Activated CD4-positive, alpha-beta T cell treated with anti-CD3 and anti-CD28 coated beads, Interleukin-2, amount 10 ng/mL, durations not matched to agents 24 days and 14 days (primary cell): ENCODE measurements at regions not wholly inside any gene's neighbourhood (a gene's known extent, or its start where the extent isn't known, plus 50 kb on each side); places are given as distances from the start of the nearest gene placed in this dataset.
"Not testable (repeated sequence)": the region's sequence is repeated elsewhere in the genome, so short reads cannot be mapped to it uniquely, and the experiment has no call there.

Experiments used
- DNase-seq: peaks from one replicate; pipeline ENCODE4 v3.0.0; 2022
- H3K27ac Mint-ChIP-seq: one replicate; pipeline ENCODE4 v1.8.0; 2022; ENCODE audit warnings: mild to moderate bottlenecking, mixed read lengths
- H3K27me3 Mint-ChIP-seq: one replicate; pipeline ENCODE4 v1.8.0; 2022; ENCODE audit warnings: mixed read lengths
- H3K36me3 Mint-ChIP-seq: one replicate; pipeline ENCODE4 v1.8.0; 2022; ENCODE audit warnings: low read depth, mild to moderate bottlenecking, mixed read lengths
- H3K4me1 Mint-ChIP-seq: one replicate; pipeline ENCODE4 v1.8.0; 2021; ENCODE audit warnings: mixed read lengths
- H3K4me3 Mint-ChIP-seq: one replicate; pipeline ENCODE4 v1.8.0; 2022; ENCODE audit warnings: mild to moderate bottlenecking, moderate library complexity, mixed read lengths
- H3K9me3 Mint-ChIP-seq: one replicate; pipeline ENCODE4 v1.8.0; 2021; ENCODE audit warnings: mixed read lengths
- intact Hi-C: fragments of 100-400 bp; cut with micrococcal nuclease; formaldehyde crosslinking; loops from one replicate; pipeline ENCODE4 v1.15.1; 2023

GRCh38 chr5:71771191-71771590 is 52.1 kb downstream of the CARTPT start:
- intact Hi-C loops = no loop called here
- no peak for DNase-seq
- peaks cover 38% of the 10 kb centered on the region for H3K27me3 Mint-ChIP-seq
- no peaks in the 10 kb centered on the region for H3K36me3 Mint-ChIP-seq
- H3K4me3 Mint-ChIP-seq = no peak overlapping the region
- H3K27ac Mint-ChIP-seq = no peak overlapping the region
- peaks cover 2% of the 10 kb centered on the region for H3K4me1 Mint-ChIP-seq
- no peaks in the 10 kb centered on the region for H3K9me3 Mint-ChIP-seq

- no peaks in the 10 kb centered on the region for H3K36me3 Mint-ChIP-seq
- intact Hi-C loops = no loop called here
- DNase-seq = no peak
- no peaks in the 10 kb centered on the region for H3K9me3 Mint-ChIP-seq
- H3K27ac Mint-ChIP-seq = no peak overlapping the region
- H3K27me3 Mint-ChIP-seq = peaks cover 18% of the 10 kb centered on the region
- peaks cover 12% of the 10 kb centered on the region for H3K4me1 Mint-ChIP-seq
- H3K4me3 Mint-ChIP-seq = no peak overlapping the region
Measured at GRCh38 chr5:71778678-71779276, 59.7 kb downstream of the CARTPT start.

- Mint-ChIP-seq H3K27ac (no peak overlapping the region), H3K27me3 (peaks cover 14% of the 10 kb centered on the region), H3K9me3 (no peaks in the 10 kb centered on the region), H3K4me1 (peaks cover 15% of the 10 kb centered on the region), H3K4me3 (no peak overlapping the region), H3K36me3 (no peaks in the 10 kb centered on the region)
- no peak for DNase-seq
- intact Hi-C loops = no loop called here
Measured at GRCh38 chr5:71780597-71780996, 61.5 kb downstream of the CARTPT start.

GRCh38 chr5:71782393-71782770 is 63.3 kb downstream of the CARTPT start:
- Mint-ChIP-seq H3K4me3 (peak overlapping the region; percentile 16), H3K27ac (no peak overlapping the region), H3K27me3 (peaks cover 10% of the 10 kb centered on the region), H3K36me3 (no peaks in the 10 kb centered on the region), H3K4me1 (peaks cover 15% of the 10 kb centered on the region), H3K9me3 (no peaks in the 10 kb centered on the region)
- DNase-seq = no peak
- intact Hi-C loops = loop anchor here (2.0 kb wide), 3 partner anchors 182 to 526 kb away; no protein-coding TSS in a partner anchor

GRCh38 chr5:71782771-71783770 is 64.0 kb downstream of the CARTPT start:
- intact Hi-C loops = loop anchor here (2.0 kb wide), 3 partner anchors 182 to 526 kb away; no protein-coding TSS in a partner anchor
- Mint-ChIP-seq H3K4me3 (peak overlapping the region; percentile 32), H3K27ac (no peak overlapping the region), H3K4me1 (peaks cover 15% of the 10 kb centered on the region), H3K27me3 (peaks cover 11% of the 10 kb centered on the region), H3K9me3 (no peaks in the 10 kb centered on the region), H3K36me3 (no peaks in the 10 kb centered on the region)
- DNase-seq = peak; percentile 75

GRCh38 chr5:71783891-71784290 is 64.8 kb downstream of the CARTPT start:
- H3K4me3 Mint-ChIP-seq = no peak overlapping the region
- peaks cover 2% of the 10 kb centered on the region for H3K9me3 Mint-ChIP-seq
- no peaks in the 10 kb centered on the region for H3K36me3 Mint-ChIP-seq
- DNase-seq = no peak
- intact Hi-C loops = loop anchor here (2.0 kb wide), 3 partner anchors 183 to 525 kb away; no protein-coding TSS in a partner anchor
- no peak overlapping the region for H3K27ac Mint-ChIP-seq
- peaks cover 15% of the 10 kb centered on the region for H3K4me1 Mint-ChIP-seq
- peaks cover 13% of the 10 kb centered on the region for H3K27me3 Mint-ChIP-seq

GRCh38 chr5:71786337-71787055 is 67.4 kb downstream of the CARTPT start:
- intact Hi-C loops = no loop called here
- Mint-ChIP-seq H3K4me3 (no peak overlapping the region), H3K9me3 (peaks cover 7% of the 10 kb centered on the region), H3K36me3 (no peaks in the 10 kb centered on the region), H3K27me3 (peaks cover 13% of the 10 kb centered on the region), H3K27ac (no peak overlapping the region), H3K4me1 (peaks cover 15% of the 10 kb centered on the region)
- DNase-seq = no peak

- Mint-ChIP-seq H3K27ac (no peak overlapping the region), H3K27me3 (peaks cover 13% of the 10 kb centered on the region), H3K4me3 (no peak overlapping the region), H3K4me1 (peaks cover 3% of the 10 kb centered on the region), H3K36me3 (no peaks in the 10 kb centered on the region), H3K9me3 (peaks cover 7% of the 10 kb centered on the region)
- DNase-seq = no peak
- intact Hi-C loops = no loop called here
Measured at GRCh38 chr5:71788794-71789193, 69.7 kb downstream of the CARTPT start.

- Mint-ChIP-seq H3K4me1 (no peaks in the 10 kb centered on the region), H3K36me3 (no peaks in the 10 kb centered on the region), H3K27ac (no peak overlapping the region), H3K4me3 (no peak overlapping the region), H3K27me3 (peaks cover 13% of the 10 kb centered on the region), H3K9me3 (peaks cover 7% of the 10 kb centered on the region)
- no peak for DNase-seq
- intact Hi-C loops = no loop called here
Measured at GRCh38 chr5:71789746-71790145, 70.7 kb downstream of the CARTPT start.

GRCh38 chr5:71790433-71790832 is 71.4 kb downstream of the CARTPT start:
- Mint-ChIP-seq H3K9me3 (peaks cover 7% of the 10 kb centered on the region), H3K36me3 (no peaks in the 10 kb centered on the region), H3K27me3 (peaks cover 13% of the 10 kb centered on the region), H3K4me1 (no peaks in the 10 kb centered on the region), H3K27ac (no peak overlapping the region), H3K4me3 (no peak overlapping the region)
- DNase-seq = no peak
- intact Hi-C loops = no loop called here

- H3K4me1 Mint-ChIP-seq, DNase-seq, H3K36me3 Mint-ChIP-seq, intact Hi-C loops, H3K4me3 Mint-ChIP-seq, H3K9me3 Mint-ChIP-seq, H3K27ac Mint-ChIP-seq: not testable (repeated sequence)
- H3K27me3 Mint-ChIP-seq = peaks cover 10% of the 10 kb centered on the region
Measured at GRCh38 chr5:71792041-71792440, 73.0 kb downstream of the CARTPT start.

GRCh38 chr5:71794061-71794695 is 75.1 kb downstream of the CARTPT start:
- Mint-ChIP-seq H3K27ac (no peak overlapping the region), H3K4me1 (no peaks in the 10 kb centered on the region), H3K4me3 (no peak overlapping the region), H3K36me3 (no peaks in the 10 kb centered on the region), H3K27me3 (no peaks in the 10 kb centered on the region), H3K9me3 (peaks cover 3% of the 10 kb centered on the region)
- no peak for DNase-seq
- intact Hi-C loops = no loop called here

- no peak for DNase-seq
- Mint-ChIP-seq H3K27me3 (peaks cover 12% of the 10 kb centered on the region), H3K9me3 (peaks cover 3% of the 10 kb centered on the region), H3K27ac (no peak overlapping the region), H3K4me1 (no peaks in the 10 kb centered on the region), H3K36me3 (no peaks in the 10 kb centered on the region), H3K4me3 (no peak overlapping the region)
- intact Hi-C loops = no loop called here
Measured at GRCh38 chr5:71802673-71803072, 83.6 kb downstream of the CARTPT start.
